Body of pancreas (tissue), 4 donors: ENCODE measurements at regions not wholly inside any gene's neighbourhood (a gene's known extent, or its start where the extent isn't known, plus 50 kb on each side); places are given as distances from the start of the nearest gene placed in this dataset.
"Not testable (repeated sequence)": the region's sequence is repeated elsewhere in the genome, so short reads cannot be mapped to it uniquely, and the experiment has no call there.

Experiments used
- ATAC-seq: fragments of 150-250 bp; one replicate; pipeline ENCODE4 v1.9.1; 2016
- DNase-seq, 4 donors: peaks; one replicate each; pipeline ENCODE4 v3.0.0-alpha.2; 2019
- H3K27ac ChIP-seq, 4 donors: fragments of 200-600 bp; sonication (generic); 1 replicate in 3 of 4; 2 replicates in 1 of 4; pipeline versions ENCODE4 v1.5.1 to v1.6.1; 2016 to 2019; ENCODE audit warnings: mild to moderate bottlenecking in 1 of 4, mixed read lengths in 1 of 4, moderate library complexity in 1 of 4
- H3K27me3 ChIP-seq, 2 donors: fragments of 200-600 bp; sonication (generic); one replicate each; pipeline ENCODE4 v1.6.0; 2016; ENCODE audit warnings: mild to moderate bottlenecking in 1 of 2
- H3K36me3 ChIP-seq, 2 donors: fragments of 200-600 bp; sonication (generic); replicated peaks in 1 of 2; 2 replicates each; pipeline ENCODE4 v1.5.1; 2016; ENCODE audit warnings: low read depth in 2 of 2; ENCODE audit not compliant: insufficient read depth in 1 of 2
- H3K4me1 ChIP-seq: fragments of 200-600 bp; sonication (generic); one replicate; pipeline ENCODE4 v1.6.0; 2016
- H3K4me3 ChIP-seq, 2 donors: fragments of 200-600 bp; sonication (generic); 1 replicate in 1 of 2; 2 replicates in 1 of 2; pipeline ENCODE4 v1.5.1; 2016 to 2019
- H3K9me3 ChIP-seq, 3 donors: fragments of 200-600 bp; sonication (generic); 1 replicate in 2 of 3; 2 replicates in 1 of 3; pipeline ENCODE4 v1.5.1; 2016
- CTCF ChIP-seq, 7 experiments: fragments of 450-650 bp in 4 of 7; fragments of 200-600 bp in 3 of 7; sonication (generic) in 3 of 7; IDR thresholded peaks; one replicate each; pipeline ENCODE4 v1.5.1; 2016 to 2019; ENCODE audit warnings: antibody characterized with exemption in 7 of 7
- POLR2A ChIP-seq, 3 donors: fragments of 450-650 bp; IDR thresholded peaks; one replicate each; pipeline ENCODE4 v1.6.1; 2016; ENCODE audit warnings: antibody characterized with exemption in 3 of 3, mild to moderate bottlenecking in 2 of 3
- WGBS, 2 donors: methylation state at CpG; one replicate each; pipeline ENCODE4 v1.1.5; 2017; 5-methylcytosine and 5-hydroxymethylcytosine counted together
- intact Hi-C: fragments of 100-400 bp; cut with DNase I; formaldehyde crosslinking; loops from one replicate; pipeline ENCODE4 v1.15.1; 2023

DNA sequence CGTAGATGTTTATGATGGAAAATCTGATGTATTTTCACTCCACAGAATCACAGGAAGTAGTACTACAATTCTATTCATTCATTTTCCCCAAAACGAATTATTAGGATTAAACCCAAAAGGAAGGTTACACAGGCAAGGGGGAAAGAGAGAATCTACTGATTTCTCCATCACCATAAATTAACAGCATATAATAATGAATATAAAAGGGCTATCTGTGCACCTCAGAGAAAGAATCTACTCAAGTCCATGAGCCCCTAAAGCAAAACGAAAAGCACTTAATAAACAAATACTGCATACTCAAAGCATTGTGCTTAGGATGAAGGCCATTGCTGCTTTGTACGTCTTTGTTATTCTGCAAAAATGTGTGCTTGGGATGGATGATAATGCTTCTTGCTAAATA is 740.5 kb upstream of the SEMA6A start:
- no peak for ATAC-seq
- Histone ChIP-seq H3K4me1 (no peaks in the 10 kb centered on the region), H3K4me3 (no peak overlapping the region), H3K27ac (no peak overlapping the region), H3K27me3 (no peaks in the 10 kb centered on the region), H3K9me3 (no peaks in the 10 kb centered on the region), H3K36me3 (no peaks in the 10 kb centered on the region)
- intact Hi-C loops, result no loop called here
- 53 to 55% methylated on average over 4 of the region's 4 CpGs for WGBS, 2 donors
- no peak for TF ChIP-seq CTCF (IDR thresholded peaks at IDR 0.05)
- DNase-seq, result no peak

GRCh38 chr5:117304512-117305107 is 730.0 kb upstream of the SEMA6A start:
- H3K27ac ChIP-seq, H3K4me1 ChIP-seq, H3K9me3 ChIP-seq, ATAC-seq, H3K4me3 ChIP-seq, intact Hi-C loops, DNase-seq, H3K36me3 ChIP-seq, H3K27me3 ChIP-seq: not testable (repeated sequence)
- WGBS, 2 donors, result 94 to 95% methylated on average over 6 to 27 of the region's 34 CpGs

- no peak overlapping the region for H3K27ac ChIP-seq
- WGBS, 2 donors, result 55 to 58% methylated on average over 3 of the region's 3 CpGs
- intact Hi-C loops, result no loop called here
- ATAC-seq, result no peak
- DNase-seq, result no peak
- H3K4me3 ChIP-seq, result no peak overlapping the region
- no peaks in the 10 kb centered on the region for H3K36me3 ChIP-seq
- TF ChIP-seq POLR2A (IDR thresholded peaks at IDR 0.05) (no peak), CTCF (IDR thresholded peaks at IDR 0.05) (no peak)
- no peaks in the 10 kb centered on the region for H3K4me1 ChIP-seq
- H3K27me3 ChIP-seq, result no peaks in the 10 kb centered on the region
- no peaks in the 10 kb centered on the region for H3K9me3 ChIP-seq
Observed at GRCh38 chr5:117302949-117303348, 728.3 kb upstream of the SEMA6A start.

- intact Hi-C loops, result no loop called here
- no peaks in the 10 kb centered on the region for H3K4me1 ChIP-seq
- DNase-seq (no peak), ATAC-seq (no peak)
- TF ChIP-seq POLR2A (IDR thresholded peaks at IDR 0.05) (no peak), CTCF (IDR thresholded peaks at IDR 0.05) (no peak)
- H3K36me3 ChIP-seq, result no peaks in the 10 kb centered on the region
- 34 to 54% methylated on average over 1 of the region's 1 CpG for WGBS, 2 donors
- H3K27ac ChIP-seq, result no peak overlapping the region
- H3K9me3 ChIP-seq, result no peaks in the 10 kb centered on the region
- H3K27me3 ChIP-seq, result no peaks in the 10 kb centered on the region
- no peak overlapping the region for H3K4me3 ChIP-seq
Observed at GRCh38 chr5:117302473-117302872, 727.9 kb upstream of the SEMA6A start.

DNA sequence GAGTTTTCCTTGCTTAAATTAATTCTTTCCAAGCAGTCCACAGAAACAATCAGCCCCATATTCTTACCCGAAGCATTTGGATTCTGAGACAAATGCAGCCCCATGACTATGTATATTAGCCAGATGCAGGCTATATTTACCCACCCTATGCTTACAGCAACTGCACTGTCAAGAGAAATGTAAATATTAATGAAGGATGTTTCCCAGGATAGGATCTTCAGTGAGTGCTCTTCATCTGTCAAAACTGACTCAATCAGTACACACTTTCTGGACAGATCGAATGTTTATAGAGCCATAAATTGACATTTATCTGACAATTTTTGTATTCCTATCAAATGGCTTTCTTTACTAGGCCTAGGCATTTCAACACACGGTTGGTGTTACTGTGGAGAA is 725.3 kb upstream of the SEMA6A start:
- Histone ChIP-seq H3K27me3 (no peaks in the 10 kb centered on the region), H3K4me1 (no peaks in the 10 kb centered on the region), H3K27ac (no peak overlapping the region), H3K4me3 (no peak overlapping the region), H3K36me3 (no peaks in the 10 kb centered on the region), H3K9me3 (no peaks in the 10 kb centered on the region)
- ATAC-seq (no peak), DNase-seq (no peak)
- TF ChIP-seq CTCF (IDR thresholded peaks at IDR 0.05) (no peak), POLR2A (IDR thresholded peaks at IDR 0.05) (no peak)
- intact Hi-C loops, result no loop called here
- WGBS, 2 donors, result 44 to 46% methylated on average over 3 of the region's 3 CpGs
